WTC11 (cell line): ENCODE measurements at regions not wholly inside any gene's neighbourhood (a gene's known extent, or its start where the extent isn't known, plus 50 kb on each side); places are given as distances from the start of the nearest gene placed in this dataset.

ENCODE experiments used
- NR3C1 ChIP-seq: sonication (generic); formaldehyde crosslinking; conservative IDR thresholded peaks from 2 replicates; pipeline ENCODE4 v1.8.1; 2023; ENCODE audit warnings: low read depth, mild to moderate bottlenecking, missing genetic modification reagents
- TEAD1 ChIP-seq: sonication (generic); formaldehyde crosslinking; IDR thresholded peaks from 2 replicates; pipeline ENCODE4 v1.8.0; 2022; ENCODE audit warnings: mild to moderate bottlenecking, missing genetic modification reagents
- TF ChIP-seq, protein P1 (sequence below): fragments of 200-600 bp; IDR thresholded peaks from 2 replicates; pipeline ENCODE4 v1.8.0; 2022; ENCODE audit warnings: antibody characterized with exemption

DNA sequence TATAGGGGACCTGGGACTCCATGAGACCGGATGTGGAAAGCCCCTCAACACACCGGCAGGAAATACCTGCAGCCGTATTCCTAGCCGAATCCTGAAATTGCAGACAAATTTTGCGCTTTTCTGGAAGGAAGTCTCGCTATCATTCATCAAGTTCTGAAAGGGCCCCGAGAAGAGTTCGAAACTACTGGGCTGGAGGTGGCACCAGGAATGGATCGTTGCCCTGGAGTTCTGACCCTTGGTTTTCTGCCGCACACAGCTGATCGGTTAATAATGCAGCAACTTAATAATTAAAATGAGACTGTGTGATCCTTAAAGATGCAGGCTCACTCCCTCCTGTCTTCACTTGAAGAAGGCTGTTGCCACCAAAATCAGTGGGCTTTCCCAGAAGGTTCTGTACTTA is 55.7 kb upstream of the MRTFB start:
- TF ChIP-seq, protein P1, sequence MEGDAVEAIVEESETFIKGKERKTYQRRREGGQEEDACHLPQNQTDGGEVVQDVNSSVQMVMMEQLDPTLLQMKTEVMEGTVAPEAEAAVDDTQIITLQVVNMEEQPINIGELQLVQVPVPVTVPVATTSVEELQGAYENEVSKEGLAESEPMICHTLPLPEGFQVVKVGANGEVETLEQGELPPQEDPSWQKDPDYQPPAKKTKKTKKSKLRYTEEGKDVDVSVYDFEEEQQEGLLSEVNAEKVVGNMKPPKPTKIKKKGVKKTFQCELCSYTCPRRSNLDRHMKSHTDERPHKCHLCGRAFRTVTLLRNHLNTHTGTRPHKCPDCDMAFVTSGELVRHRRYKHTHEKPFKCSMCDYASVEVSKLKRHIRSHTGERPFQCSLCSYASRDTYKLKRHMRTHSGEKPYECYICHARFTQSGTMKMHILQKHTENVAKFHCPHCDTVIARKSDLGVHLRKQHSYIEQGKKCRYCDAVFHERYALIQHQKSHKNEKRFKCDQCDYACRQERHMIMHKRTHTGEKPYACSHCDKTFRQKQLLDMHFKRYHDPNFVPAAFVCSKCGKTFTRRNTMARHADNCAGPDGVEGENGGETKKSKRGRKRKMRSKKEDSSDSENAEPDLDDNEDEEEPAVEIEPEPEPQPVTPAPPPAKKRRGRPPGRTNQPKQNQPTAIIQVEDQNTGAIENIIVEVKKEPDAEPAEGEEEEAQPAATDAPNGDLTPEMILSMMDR: no peak
- TF ChIP-seq NR3C1 (CRISPR knock-in tag): no peak
- no peak for TF ChIP-seq TEAD1 (CRISPR knock-in tag)
